ENCODE measurements at regions not wholly inside any gene's neighbourhood (a gene's known extent, or its start where the extent isn't known, plus 50 kb on each side); places are given as distances from the start of the nearest gene placed in this dataset.

DNA sequence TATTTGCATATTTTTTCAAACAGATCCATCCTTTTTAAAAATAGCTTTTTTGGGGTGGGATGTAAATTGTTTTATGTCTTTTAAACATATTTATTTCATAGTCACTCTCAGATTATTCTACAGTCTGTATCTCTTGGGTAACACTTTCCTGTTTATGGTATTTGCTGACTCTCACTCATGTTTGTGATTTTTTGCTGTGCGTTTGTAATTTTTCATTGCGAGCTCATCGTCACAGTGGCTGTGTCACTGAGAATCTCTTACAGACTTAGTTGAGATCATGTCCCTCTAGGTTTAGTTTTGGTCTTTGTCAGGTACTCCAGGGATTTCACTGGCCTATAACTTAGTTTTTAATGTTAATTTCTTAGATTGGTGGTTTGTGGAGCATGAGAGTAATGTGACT is 73.5 kb upstream of the HS6ST1 start:
- DNase-seq (ENCODE audit: low spot score) (no peak), ATAC-seq (no peak)
- CTCF ChIA-PET, result interaction anchor here (1.2 kb wide), 1 partner anchor 71 kb away, joined by 4 read pairs; no protein-coding TSS in a partner anchor
- H3K4me1 Mint-ChIP-seq, result peaks cover 40% of the 10 kb centered on the region
- H3K4me3 Mint-ChIP-seq, result no peak overlapping the region
- no peaks in the 10 kb centered on the region for H3K9me3 Mint-ChIP-seq
- POLR2A ChIA-PET, result no interaction called here
- no peak overlapping the region for H3K27ac Mint-ChIP-seq
- peaks cover 5% of the 10 kb centered on the region; the same call in 1 of the 2 replicates for H3K27me3 Mint-ChIP-seq (ENCODE audit: low read depth)
- TF ChIP-seq, protein P1, sequence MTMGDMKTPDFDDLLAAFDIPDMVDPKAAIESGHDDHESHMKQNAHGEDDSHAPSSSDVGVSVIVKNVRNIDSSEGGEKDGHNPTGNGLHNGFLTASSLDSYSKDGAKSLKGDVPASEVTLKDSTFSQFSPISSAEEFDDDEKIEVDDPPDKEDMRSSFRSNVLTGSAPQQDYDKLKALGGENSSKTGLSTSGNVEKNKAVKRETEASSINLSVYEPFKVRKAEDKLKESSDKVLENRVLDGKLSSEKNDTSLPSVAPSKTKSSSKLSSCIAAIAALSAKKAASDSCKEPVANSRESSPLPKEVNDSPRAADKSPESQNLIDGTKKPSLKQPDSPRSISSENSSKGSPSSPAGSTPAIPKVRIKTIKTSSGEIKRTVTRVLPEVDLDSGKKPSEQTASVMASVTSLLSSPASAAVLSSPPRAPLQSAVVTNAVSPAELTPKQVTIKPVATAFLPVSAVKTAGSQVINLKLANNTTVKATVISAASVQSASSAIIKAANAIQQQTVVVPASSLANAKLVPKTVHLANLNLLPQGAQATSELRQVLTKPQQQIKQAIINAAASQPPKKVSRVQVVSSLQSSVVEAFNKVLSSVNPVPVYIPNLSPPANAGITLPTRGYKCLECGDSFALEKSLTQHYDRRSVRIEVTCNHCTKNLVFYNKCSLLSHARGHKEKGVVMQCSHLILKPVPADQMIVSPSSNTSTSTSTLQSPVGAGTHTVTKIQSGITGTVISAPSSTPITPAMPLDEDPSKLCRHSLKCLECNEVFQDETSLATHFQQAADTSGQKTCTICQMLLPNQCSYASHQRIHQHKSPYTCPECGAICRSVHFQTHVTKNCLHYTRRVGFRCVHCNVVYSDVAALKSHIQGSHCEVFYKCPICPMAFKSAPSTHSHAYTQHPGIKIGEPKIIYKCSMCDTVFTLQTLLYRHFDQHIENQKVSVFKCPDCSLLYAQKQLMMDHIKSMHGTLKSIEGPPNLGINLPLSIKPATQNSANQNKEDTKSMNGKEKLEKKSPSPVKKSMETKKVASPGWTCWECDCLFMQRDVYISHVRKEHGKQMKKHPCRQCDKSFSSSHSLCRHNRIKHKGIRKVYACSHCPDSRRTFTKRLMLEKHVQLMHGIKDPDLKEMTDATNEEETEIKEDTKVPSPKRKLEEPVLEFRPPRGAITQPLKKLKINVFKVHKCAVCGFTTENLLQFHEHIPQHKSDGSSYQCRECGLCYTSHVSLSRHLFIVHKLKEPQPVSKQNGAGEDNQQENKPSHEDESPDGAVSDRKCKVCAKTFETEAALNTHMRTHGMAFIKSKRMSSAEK (CRISPR knock-in tag; IDR thresholded peaks at IDR 0.05; ENCODE audit: borderline replicate concordance), result no peak
- TF ChIP-seq, protein P2, sequence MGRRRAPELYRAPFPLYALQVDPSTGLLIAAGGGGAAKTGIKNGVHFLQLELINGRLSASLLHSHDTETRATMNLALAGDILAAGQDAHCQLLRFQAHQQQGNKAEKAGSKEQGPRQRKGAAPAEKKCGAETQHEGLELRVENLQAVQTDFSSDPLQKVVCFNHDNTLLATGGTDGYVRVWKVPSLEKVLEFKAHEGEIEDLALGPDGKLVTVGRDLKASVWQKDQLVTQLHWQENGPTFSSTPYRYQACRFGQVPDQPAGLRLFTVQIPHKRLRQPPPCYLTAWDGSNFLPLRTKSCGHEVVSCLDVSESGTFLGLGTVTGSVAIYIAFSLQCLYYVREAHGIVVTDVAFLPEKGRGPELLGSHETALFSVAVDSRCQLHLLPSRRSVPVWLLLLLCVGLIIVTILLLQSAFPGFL (CRISPR knock-in tag; IDR thresholded peaks at IDR 0.05; ENCODE audit: borderline replicate concordance), result no peak
- TF ChIP-seq NR3C1 (CRISPR knock-in tag; conservative IDR thresholded peaks at IDR 0.05; ENCODE audit: low read depth) (no peak), KAT7 (CRISPR knock-in tag; IDR thresholded peaks at IDR 0.05; ENCODE audit: borderline replicate concordance) (no peak), ZNF416 (CRISPR knock-in tag; IDR thresholded peaks at IDR 0.05) (no peak), MXD4 (CRISPR knock-in tag; IDR thresholded peaks at IDR 0.05; ENCODE audit: borderline replicate concordance) (no peak), SMAD4 (CRISPR knock-in tag; IDR thresholded peaks at IDR 0.05) (no peak), GTF2I (CRISPR knock-in tag; conservative IDR thresholded peaks at IDR 0.05) (no peak), RELA (CRISPR knock-in tag; IDR thresholded peaks at IDR 0.05; ENCODE audit: borderline replicate concordance) (no peak), ZNF263 (CRISPR knock-in tag; IDR thresholded peaks at IDR 0.05; ENCODE audit: low read depth) (no peak), GRHL2 (CRISPR knock-in tag; IDR thresholded peaks at IDR 0.05; ENCODE audit: insufficient replicate concordance, severe bottlenecking) (no peak), JAZF1 (CRISPR knock-in tag; IDR thresholded peaks at IDR 0.05) (no peak), TEAD1 (CRISPR knock-in tag; IDR thresholded peaks at IDR 0.05) (no peak), SP1 (CRISPR knock-in tag; conservative IDR thresholded peaks at IDR 0.05) (no peak)
- TF ChIP-seq, protein P3, sequence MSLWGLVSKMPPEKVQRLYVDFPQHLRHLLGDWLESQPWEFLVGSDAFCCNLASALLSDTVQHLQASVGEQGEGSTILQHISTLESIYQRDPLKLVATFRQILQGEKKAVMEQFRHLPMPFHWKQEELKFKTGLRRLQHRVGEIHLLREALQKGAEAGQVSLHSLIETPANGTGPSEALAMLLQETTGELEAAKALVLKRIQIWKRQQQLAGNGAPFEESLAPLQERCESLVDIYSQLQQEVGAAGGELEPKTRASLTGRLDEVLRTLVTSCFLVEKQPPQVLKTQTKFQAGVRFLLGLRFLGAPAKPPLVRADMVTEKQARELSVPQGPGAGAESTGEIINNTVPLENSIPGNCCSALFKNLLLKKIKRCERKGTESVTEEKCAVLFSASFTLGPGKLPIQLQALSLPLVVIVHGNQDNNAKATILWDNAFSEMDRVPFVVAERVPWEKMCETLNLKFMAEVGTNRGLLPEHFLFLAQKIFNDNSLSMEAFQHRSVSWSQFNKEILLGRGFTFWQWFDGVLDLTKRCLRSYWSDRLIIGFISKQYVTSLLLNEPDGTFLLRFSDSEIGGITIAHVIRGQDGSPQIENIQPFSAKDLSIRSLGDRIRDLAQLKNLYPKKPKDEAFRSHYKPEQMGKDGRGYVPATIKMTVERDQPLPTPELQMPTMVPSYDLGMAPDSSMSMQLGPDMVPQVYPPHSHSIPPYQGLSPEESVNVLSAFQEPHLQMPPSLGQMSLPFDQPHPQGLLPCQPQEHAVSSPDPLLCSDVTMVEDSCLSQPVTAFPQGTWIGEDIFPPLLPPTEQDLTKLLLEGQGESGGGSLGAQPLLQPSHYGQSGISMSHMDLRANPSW (CRISPR knock-in tag; conservative IDR thresholded peaks at IDR 0.05; ENCODE audit: low read depth), result no peak
- TF ChIP-seq, protein P4, sequence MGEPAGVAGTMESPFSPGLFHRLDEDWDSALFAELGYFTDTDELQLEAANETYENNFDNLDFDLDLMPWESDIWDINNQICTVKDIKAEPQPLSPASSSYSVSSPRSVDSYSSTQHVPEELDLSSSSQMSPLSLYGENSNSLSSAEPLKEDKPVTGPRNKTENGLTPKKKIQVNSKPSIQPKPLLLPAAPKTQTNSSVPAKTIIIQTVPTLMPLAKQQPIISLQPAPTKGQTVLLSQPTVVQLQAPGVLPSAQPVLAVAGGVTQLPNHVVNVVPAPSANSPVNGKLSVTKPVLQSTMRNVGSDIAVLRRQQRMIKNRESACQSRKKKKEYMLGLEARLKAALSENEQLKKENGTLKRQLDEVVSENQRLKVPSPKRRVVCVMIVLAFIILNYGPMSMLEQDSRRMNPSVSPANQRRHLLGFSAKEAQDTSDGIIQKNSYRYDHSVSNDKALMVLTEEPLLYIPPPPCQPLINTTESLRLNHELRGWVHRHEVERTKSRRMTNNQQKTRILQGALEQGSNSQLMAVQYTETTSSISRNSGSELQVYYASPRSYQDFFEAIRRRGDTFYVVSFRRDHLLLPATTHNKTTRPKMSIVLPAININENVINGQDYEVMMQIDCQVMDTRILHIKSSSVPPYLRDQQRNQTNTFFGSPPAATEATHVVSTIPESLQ (CRISPR knock-in tag; IDR thresholded peaks at IDR 0.05), result no peak
- TF ChIP-seq, protein P5, sequence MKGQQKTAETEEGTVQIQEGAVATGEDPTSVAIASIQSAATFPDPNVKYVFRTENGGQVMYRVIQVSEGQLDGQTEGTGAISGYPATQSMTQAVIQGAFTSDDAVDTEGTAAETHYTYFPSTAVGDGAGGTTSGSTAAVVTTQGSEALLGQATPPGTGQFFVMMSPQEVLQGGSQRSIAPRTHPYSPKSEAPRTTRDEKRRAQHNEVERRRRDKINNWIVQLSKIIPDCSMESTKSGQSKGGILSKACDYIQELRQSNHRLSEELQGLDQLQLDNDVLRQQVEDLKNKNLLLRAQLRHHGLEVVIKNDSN (CRISPR knock-in tag; IDR thresholded peaks at IDR 0.05), result no peak
- TF ChIP-seq, protein P6, sequence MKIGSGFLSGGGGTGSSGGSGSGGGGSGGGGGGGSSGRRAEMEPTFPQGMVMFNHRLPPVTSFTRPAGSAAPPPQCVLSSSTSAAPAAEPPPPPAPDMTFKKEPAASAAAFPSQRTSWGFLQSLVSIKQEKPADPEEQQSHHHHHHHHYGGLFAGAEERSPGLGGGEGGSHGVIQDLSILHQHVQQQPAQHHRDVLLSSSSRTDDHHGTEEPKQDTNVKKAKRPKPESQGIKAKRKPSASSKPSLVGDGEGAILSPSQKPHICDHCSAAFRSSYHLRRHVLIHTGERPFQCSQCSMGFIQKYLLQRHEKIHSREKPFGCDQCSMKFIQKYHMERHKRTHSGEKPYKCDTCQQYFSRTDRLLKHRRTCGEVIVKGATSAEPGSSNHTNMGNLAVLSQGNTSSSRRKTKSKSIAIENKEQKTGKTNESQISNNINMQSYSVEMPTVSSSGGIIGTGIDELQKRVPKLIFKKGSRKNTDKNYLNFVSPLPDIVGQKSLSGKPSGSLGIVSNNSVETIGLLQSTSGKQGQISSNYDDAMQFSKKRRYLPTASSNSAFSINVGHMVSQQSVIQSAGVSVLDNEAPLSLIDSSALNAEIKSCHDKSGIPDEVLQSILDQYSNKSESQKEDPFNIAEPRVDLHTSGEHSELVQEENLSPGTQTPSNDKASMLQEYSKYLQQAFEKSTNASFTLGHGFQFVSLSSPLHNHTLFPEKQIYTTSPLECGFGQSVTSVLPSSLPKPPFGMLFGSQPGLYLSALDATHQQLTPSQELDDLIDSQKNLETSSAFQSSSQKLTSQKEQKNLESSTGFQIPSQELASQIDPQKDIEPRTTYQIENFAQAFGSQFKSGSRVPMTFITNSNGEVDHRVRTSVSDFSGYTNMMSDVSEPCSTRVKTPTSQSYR (CRISPR knock-in tag; IDR thresholded peaks at IDR 0.05), result no peak
- H3K36me3 Mint-ChIP-seq, result no peaks in the 10 kb centered on the region
